ENCODE measurements at regions not wholly inside any gene's neighbourhood (a gene's known extent, or its start where the extent isn't known, plus 50 kb on each side); places are given as distances from the start of the nearest gene placed in this dataset.

DNA sequence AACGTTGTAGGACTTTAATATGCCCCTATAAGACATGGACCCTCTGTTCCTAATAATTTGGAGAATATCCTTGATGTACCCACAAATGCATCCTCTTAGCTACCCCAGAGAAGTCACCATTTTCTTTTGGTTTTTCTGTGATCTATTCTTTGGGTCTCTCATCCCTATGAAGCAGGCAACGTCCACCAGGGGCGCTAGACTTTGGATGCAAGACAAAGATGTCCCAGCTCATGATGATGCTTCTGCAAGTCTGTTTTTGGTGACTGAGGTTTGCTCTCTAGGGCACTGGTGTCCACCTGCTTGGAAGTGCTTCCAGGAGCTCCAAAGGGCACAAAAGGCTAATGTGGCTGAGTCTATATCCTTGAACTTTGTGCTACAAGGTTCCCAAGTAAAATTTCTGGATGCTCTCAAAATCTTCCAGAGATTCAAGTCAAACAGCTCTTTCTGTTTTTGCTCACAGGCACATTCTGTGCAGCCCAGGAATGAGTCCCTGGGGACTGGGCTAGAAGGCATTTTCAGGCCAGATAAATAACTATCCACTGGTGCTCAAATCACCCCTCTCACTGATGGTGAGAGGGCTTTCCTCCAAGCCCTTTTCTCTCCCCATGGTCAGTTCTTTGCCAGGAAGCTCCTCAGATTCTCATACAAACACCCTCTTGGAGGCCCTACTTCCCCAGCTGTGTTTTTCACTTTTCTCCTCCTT, 166.4 kb downstream of the C7orf25 start:
- Histone ChIP-seq H3K4me1 (no peaks in the 10 kb centered on the region), H3K4me3 (no peak overlapping the region), H3K27me3 (no peaks in the 10 kb centered on the region), H3K9me3 (no peaks in the 10 kb centered on the region), H3K27ac (no peak overlapping the region), H3K36me3 (replicated peaks in 1 of 2; ENCODE audit: insufficient read depth in 1 of 2, low read depth in 2 of 2) (no peaks in the 10 kb centered on the region)
- TF ChIP-seq, protein P1, sequence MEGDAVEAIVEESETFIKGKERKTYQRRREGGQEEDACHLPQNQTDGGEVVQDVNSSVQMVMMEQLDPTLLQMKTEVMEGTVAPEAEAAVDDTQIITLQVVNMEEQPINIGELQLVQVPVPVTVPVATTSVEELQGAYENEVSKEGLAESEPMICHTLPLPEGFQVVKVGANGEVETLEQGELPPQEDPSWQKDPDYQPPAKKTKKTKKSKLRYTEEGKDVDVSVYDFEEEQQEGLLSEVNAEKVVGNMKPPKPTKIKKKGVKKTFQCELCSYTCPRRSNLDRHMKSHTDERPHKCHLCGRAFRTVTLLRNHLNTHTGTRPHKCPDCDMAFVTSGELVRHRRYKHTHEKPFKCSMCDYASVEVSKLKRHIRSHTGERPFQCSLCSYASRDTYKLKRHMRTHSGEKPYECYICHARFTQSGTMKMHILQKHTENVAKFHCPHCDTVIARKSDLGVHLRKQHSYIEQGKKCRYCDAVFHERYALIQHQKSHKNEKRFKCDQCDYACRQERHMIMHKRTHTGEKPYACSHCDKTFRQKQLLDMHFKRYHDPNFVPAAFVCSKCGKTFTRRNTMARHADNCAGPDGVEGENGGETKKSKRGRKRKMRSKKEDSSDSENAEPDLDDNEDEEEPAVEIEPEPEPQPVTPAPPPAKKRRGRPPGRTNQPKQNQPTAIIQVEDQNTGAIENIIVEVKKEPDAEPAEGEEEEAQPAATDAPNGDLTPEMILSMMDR (IDR thresholded peaks at IDR 0.05) = peak in 5 of 7 experiments; percentile 16 to 34 (median 21)
- no peak for TF ChIP-seq POLR2A (IDR thresholded peaks at IDR 0.05)
- no peak for ATAC-seq
- WGBS, 2 donors = 10 to 20% methylated on average over 3 of the region's 3 CpGs
- peak; percentile 20 to 41 (median 31) for DNase-seq
- intact Hi-C loops (cut with DNase I) = no loop called here

DNA sequence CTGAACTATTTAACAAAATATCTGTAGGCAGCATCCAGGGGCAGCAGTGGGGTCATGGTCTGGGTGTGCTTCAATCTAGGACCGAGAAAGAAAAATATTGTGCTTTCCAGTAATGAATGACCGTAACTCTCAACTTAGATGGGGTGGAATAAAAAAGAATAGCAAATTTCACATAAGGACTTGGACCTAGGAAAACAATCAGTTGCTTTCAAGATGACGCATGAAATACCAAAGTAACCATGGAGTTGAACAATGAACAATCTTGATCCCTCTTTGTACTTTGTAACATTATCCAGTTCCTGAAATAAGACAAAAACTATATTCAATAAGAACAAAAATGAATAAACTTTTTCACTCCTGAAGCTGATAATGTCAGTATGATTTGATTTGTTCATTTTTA, 167.1 kb downstream of the C7orf25 start:
- ATAC-seq (no peak), DNase-seq (no peak)
- 72 to 86% methylated on average over 3 of the region's 3 CpGs for WGBS, 2 donors
- TF ChIP-seq POLR2A (IDR thresholded peaks at IDR 0.05) = no peak
- TF ChIP-seq, protein P1 (IDR thresholded peaks at IDR 0.05) = no peak
- no peak overlapping the region for H3K27ac ChIP-seq
- H3K36me3 ChIP-seq (replicated peaks in 1 of 2; ENCODE audit: insufficient read depth in 1 of 2, low read depth in 2 of 2) = no peaks in the 10 kb centered on the region
- intact Hi-C loops (cut with DNase I) = no loop called here
- H3K4me1 ChIP-seq = no peaks in the 10 kb centered on the region
- no peaks in the 10 kb centered on the region for H3K9me3 ChIP-seq
- H3K4me3 ChIP-seq = no peak overlapping the region
- no peaks in the 10 kb centered on the region for H3K27me3 ChIP-seq

DNA sequence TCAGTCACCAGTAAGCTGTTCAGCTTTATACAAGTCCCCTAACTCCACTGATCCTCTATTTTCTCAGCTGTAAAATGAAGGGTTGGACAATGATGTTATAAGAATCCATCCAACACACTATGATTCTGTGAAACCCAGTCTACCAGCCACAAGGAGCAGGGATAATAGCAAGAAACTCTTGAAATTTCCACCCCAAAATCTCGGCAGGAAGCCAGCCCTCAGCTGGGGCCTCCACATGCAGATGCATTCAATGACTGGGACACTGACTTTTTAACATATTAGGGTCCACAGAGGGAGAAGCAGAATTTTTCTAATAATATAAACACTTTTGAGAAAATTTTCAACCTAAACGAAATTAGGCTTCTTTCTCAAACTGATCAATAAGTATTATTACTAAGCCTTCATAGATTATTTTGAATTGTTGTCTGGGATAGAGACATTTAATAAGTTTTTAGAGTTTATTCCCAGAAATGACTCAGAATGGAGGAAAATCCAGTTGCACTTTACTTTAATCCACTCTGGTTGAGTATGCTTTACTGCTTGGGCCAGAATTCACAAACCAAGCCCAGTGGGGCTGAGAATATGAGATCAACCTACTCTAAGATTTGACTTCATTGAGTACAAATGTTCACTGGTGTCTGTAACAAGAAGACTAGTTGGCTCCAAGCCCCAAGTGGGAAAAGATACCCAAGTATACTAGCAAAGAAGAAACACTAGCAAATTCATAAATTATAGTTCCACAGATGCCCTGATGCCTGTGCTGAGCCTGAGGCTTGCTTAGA, 168.6 kb downstream of the C7orf25 start:
- no peaks in the 10 kb centered on the region for H3K9me3 ChIP-seq
- DNase-seq = no peak
- WGBS, 2 donors = 31 to 45% methylated on average over 2 of the region's 2 CpGs
- intact Hi-C loops (cut with DNase I) = no loop called here
- TF ChIP-seq POLR2A (IDR thresholded peaks at IDR 0.05) = no peak
- TF ChIP-seq, protein P1 (IDR thresholded peaks at IDR 0.05) = no peak
- no peaks in the 10 kb centered on the region for H3K36me3 ChIP-seq (replicated peaks in 1 of 2; ENCODE audit: insufficient read depth in 1 of 2, low read depth in 2 of 2)
- no peak for ATAC-seq
- no peak overlapping the region for H3K27ac ChIP-seq
- H3K4me3 ChIP-seq = no peak overlapping the region
- no peaks in the 10 kb centered on the region for H3K4me1 ChIP-seq
- no peaks in the 10 kb centered on the region for H3K27me3 ChIP-seq

DNA sequence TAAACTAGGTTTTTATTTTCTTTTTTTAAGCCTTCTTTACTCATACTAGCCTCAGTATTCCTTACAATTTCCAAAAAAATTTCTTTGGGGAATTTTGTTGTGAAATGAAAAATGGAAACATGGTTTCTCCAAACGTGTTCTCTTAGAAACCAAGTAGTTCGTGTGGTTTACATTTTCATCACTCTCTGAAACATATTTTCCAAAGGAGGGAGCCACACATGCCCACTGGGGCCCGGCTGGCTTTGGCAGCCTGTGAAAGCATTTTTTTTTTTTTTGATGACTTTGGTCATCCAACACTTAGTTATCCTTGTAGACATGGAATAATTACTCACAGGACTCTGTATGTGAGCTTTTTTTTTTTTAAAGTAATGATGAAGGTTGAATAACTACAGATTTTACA, 169.6 kb downstream of the C7orf25 start:
- no peaks in the 10 kb centered on the region for H3K27me3 ChIP-seq
- intact Hi-C loops (cut with DNase I) = no loop called here
- ATAC-seq (no peak), DNase-seq (no peak)
- no peak overlapping the region for H3K27ac ChIP-seq
- no peaks in the 10 kb centered on the region for H3K4me1 ChIP-seq
- no peak for TF ChIP-seq POLR2A (IDR thresholded peaks at IDR 0.05)
- TF ChIP-seq, protein P1 (IDR thresholded peaks at IDR 0.05) = no peak
- H3K9me3 ChIP-seq = no peaks in the 10 kb centered on the region
- 39 to 48% methylated on average over 3 of the region's 3 CpGs for WGBS, 2 donors
- H3K36me3 ChIP-seq (replicated peaks in 1 of 2; ENCODE audit: insufficient read depth in 1 of 2, low read depth in 2 of 2) = no peaks in the 10 kb centered on the region
- H3K4me3 ChIP-seq = no peak overlapping the region

All from body of pancreas (tissue), 4 donors.